ENCODE measurements at regions not wholly inside any gene's neighbourhood (a gene's known extent, or its start where the extent isn't known, plus 50 kb on each side); places are given as distances from the start of the nearest gene placed in this dataset.
"Not testable (repeated sequence)": the region's sequence is repeated elsewhere in the genome, so short reads cannot be mapped to it uniquely, and the experiment has no call there.

DNA sequence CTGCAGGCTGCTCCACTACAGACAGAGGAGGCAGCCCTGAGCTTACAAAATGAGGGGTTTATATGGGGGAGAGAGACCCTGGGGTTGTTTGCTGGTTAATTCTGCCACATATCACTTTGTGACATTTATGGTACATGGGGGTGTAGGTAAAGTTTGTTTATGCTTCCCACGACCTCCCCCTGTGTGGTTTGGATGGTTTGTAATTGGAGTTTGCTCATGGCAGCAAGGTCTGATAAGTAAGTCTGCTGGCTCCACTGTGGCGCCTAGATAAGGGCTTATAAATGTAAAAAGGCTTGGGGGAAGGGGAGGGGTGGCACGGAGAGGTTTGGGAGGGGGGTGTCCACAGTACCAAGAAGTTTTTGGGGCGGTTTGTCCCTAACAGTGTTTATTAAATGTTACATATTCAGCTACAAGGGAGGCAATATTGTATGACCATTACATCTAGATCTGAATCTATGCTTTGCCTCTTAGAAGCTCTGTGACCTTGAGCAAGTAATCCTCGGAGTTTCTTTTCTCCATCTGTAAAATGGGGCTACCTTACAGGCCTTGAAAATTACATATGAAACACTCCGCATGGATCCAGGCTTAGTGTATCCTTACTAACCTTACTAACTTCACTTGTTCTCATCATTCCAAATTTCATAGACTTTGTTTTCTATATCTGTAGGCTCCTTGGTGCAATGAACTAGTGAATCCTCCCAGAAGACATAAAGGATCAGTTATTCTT lies 204.8 kb upstream of the NOX3 start:
- Mint-ChIP-seq H3K9me3 (no peaks in the 10 kb centered on the region), H3K27ac (no peak overlapping the region), H3K4me3 (no peak overlapping the region), H3K36me3 (ENCODE audit: low read depth) (no peaks in the 10 kb centered on the region), H3K27me3 (no peaks in the 10 kb centered on the region), H3K4me1 (no peaks in the 10 kb centered on the region)
- ChIA-PET POLR2A (no interaction called here), CTCF (no interaction called here)
- DNase-seq, result no peak

DNA sequence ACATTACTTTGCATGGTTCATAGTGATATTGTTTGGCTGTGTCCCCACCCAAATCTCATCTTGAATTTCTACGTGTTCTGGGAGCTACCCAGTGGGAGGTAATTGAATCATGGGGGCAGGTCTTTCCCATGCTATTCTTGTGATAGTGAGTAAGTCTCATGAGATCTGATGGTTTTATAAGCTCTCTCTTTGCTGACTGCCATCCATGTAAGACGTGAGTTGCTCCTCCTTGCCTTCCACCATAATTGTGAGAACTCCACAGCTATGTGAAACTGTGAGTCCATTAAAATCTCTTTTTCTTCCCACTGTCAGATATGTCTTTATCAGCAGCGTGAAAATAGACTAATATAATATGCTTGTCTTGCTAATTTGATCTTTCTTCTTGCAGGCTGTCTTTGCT lies 200.4 kb upstream of the NOX3 start:
- POLR2A ChIA-PET, result no interaction called here
- Mint-ChIP-seq H3K27me3 (no peaks in the 10 kb centered on the region), H3K4me3 (no peak overlapping the region), H3K27ac (no peak overlapping the region), H3K4me1 (no peaks in the 10 kb centered on the region), H3K36me3 (ENCODE audit: low read depth) (no peaks in the 10 kb centered on the region), H3K9me3 (no peaks in the 10 kb centered on the region)
- CTCF ChIA-PET, result no interaction called here
- no peak for DNase-seq

DNA sequence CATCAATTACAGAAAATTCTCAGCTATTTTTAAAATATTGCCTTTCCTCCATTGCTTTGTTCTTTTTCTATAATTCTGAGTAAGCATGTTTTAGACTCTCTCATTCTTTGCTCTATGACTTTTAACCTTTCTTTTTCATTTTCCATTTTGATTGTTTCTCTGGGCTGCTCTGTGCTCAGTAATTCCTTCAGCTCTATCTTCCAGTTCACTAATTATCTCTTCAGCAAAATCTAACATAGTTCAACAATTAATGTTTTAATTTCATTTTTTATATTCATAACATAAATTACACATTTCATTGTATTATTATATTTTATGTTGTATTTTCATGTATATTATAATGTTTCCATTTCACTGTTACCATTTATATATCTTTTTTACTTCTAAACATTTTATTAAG lies 198.8 kb upstream of the NOX3 start:
- no peaks in the 10 kb centered on the region for H3K36me3 Mint-ChIP-seq (ENCODE audit: low read depth)
- H3K4me1 Mint-ChIP-seq, result no peaks in the 10 kb centered on the region
- H3K9me3 Mint-ChIP-seq, result no peaks in the 10 kb centered on the region
- H3K27ac Mint-ChIP-seq, result no peak overlapping the region
- no peak for DNase-seq
- POLR2A ChIA-PET, result no interaction called here
- H3K4me3 Mint-ChIP-seq, result no peak overlapping the region
- CTCF ChIA-PET, result no interaction called here
- no peaks in the 10 kb centered on the region for H3K27me3 Mint-ChIP-seq

DNA sequence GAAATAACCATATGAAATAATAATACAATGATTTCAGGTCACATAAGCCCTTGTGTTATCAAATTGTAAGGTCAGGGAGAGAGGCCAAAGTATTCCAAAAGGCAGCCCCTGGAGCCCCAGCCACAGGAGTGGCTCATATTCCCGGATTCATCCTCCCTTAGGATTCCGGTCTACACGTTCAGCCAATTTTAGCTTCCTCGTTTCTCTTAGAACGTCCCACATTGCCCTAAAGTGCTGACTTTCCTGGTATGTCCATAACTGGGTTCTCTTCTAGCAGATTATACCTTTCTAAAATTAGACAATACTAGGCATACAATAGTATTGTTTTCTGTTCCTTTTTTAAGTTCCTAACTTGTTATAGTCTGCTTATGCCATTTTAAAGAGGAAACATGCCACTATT lies 192.7 kb upstream of the NOX3 start:
- no peaks in the 10 kb centered on the region for H3K36me3 Mint-ChIP-seq (ENCODE audit: low read depth)
- CTCF ChIA-PET, result no interaction called here

DNA sequence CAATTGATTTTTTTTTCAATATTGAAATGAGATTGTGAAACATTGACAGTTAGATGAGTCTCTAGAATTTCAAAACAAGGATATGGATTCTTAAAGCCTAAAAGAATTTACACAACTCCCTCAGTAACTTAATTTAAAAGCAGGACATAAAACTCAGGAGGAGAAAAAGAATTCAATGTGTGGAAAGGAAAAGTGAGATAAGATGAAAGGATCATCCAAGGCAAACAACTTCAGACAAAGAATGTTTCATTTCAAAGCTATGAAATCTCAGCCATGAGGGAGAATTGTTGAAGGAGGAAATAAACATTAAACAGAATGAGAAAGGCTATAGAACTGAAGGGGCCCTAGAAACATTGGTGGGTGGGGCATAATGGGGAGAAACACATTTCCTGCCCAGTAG lies 191.7 kb upstream of the NOX3 start:
- ChIA-PET POLR2A (no interaction called here), CTCF (no interaction called here)
- no peak for DNase-seq
- Mint-ChIP-seq H3K4me3 (no peak overlapping the region), H3K9me3 (no peaks in the 10 kb centered on the region), H3K4me1 (no peaks in the 10 kb centered on the region), H3K36me3 (ENCODE audit: low read depth) (no peaks in the 10 kb centered on the region), H3K27ac (no peak overlapping the region), H3K27me3 (no peaks in the 10 kb centered on the region)

More for the DNA sequence above, 192.7 kb upstream of the NOX3 start:
- POLR2A ChIA-PET, result no interaction called here
- no peak overlapping the region for H3K27ac Mint-ChIP-seq
- DNase-seq, result no peak
- H3K27me3 Mint-ChIP-seq, result no peaks in the 10 kb centered on the region
- H3K4me3 Mint-ChIP-seq, result no peak overlapping the region
- H3K9me3 Mint-ChIP-seq, result no peaks in the 10 kb centered on the region
- H3K4me1 Mint-ChIP-seq, result no peaks in the 10 kb centered on the region

DNA sequence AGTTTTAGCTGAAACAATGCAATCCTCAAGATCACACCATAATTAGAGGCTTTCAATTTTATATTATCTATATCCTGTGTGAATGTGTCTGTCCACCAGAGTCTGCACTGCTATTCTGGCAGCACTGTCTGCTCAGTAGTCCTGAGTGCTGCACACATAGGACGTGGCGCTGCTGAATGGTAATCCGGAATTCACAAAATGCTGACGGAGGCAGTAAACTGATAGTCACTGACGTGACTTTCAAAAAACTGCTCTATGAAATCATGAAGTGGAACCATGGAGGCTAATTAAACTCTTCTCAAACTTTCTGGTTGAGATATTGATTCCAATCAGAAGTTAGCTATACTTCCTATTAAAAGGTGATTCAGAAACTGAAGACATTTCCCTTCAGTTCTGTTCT lies 190.8 kb upstream of the NOX3 start:
- H3K27ac Mint-ChIP-seq, result no peak overlapping the region
- H3K9me3 Mint-ChIP-seq, result no peaks in the 10 kb centered on the region
- H3K36me3 Mint-ChIP-seq (ENCODE audit: low read depth), result no peaks in the 10 kb centered on the region
- H3K27me3 Mint-ChIP-seq, result no peaks in the 10 kb centered on the region
- H3K4me1 Mint-ChIP-seq, result no peaks in the 10 kb centered on the region
- ChIA-PET CTCF (no interaction called here), POLR2A (no interaction called here)
- DNase-seq, result no peak
- H3K4me3 Mint-ChIP-seq, result no peak overlapping the region

DNA sequence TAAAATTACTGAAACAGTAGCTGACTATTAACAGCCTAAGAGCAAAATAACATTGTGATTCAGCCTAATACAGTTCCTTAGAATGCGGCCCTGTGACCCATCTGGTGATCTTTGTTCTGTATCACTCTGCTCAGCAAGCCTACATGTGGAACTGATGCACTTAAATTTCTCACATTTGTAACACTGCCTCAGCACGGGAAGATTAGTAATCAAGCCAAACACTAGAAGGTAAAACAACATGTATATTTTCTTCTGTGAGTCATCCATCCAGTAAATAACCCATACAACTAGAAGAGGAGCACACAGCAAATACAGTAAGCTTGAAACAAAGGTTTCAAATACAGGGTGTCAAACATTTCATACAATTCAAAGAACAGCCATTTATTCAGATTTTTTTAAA lies 189.7 kb upstream of the NOX3 start:
- ChIA-PET POLR2A (no interaction called here), CTCF (no interaction called here)
- Mint-ChIP-seq H3K4me3 (no peak overlapping the region), H3K4me1 (no peaks in the 10 kb centered on the region), H3K27me3 (no peaks in the 10 kb centered on the region), H3K36me3 (ENCODE audit: low read depth) (no peaks in the 10 kb centered on the region), H3K9me3 (no peaks in the 10 kb centered on the region), H3K27ac (no peak overlapping the region)
- DNase-seq, result no peak

DNA sequence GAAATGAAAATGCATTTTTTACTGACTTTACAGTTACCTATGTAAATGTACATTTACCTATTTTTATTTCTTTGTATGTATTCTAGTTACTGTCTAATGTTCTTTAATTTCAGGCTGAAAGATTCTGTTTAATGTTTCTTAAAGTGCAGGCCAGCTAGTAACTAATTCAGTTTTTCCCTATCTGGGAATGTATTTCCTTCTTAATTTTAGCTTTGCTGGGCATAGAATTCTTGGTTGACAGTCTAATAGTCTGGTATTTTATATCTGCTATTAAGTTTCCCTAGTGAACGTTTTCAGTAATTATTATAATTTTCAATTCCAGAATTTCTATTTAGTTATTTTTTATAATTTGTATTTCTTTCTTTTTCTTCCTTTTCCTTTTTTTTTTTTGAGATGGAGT lies 186.0 kb upstream of the NOX3 start:
- no peaks in the 10 kb centered on the region for H3K36me3 Mint-ChIP-seq (ENCODE audit: low read depth)
- H3K27ac Mint-ChIP-seq, result no peak overlapping the region
- ChIA-PET POLR2A (no interaction called here), CTCF (no interaction called here)
- DNase-seq, result no peak
- H3K4me1 Mint-ChIP-seq, result no peaks in the 10 kb centered on the region
- H3K4me3 Mint-ChIP-seq, result no peak overlapping the region
- H3K27me3 Mint-ChIP-seq, result no peaks in the 10 kb centered on the region
- no peaks in the 10 kb centered on the region for H3K9me3 Mint-ChIP-seq

DNA sequence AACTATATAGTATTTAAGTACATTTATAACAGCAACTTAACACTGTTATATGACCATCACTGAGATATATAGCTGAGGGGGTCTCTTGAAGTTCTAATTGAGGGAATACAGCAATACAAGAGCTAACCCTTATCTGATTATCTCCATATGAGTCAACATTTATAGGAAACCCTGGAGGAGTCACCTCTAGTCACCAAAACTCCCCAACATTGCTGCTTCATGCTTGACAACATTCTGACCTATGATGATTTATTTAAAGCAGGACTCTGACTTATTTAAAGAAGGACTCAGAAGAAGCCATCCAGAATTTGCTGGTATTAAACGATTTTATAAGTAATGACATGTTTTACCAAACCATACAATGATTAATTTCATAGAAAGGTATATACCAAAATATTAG lies 182.6 kb upstream of the NOX3 start:
- Mint-ChIP-seq H3K4me1 (no peaks in the 10 kb centered on the region), H3K4me3 (no peak overlapping the region), H3K27ac (no peak overlapping the region), H3K9me3 (no peaks in the 10 kb centered on the region), H3K36me3 (ENCODE audit: low read depth) (no peaks in the 10 kb centered on the region), H3K27me3 (no peaks in the 10 kb centered on the region)
- POLR2A ChIA-PET, result no interaction called here
- CTCF ChIA-PET, result interaction anchor here (1.0 kb wide), 1 partner anchor 308 kb away, joined by 4 read pairs; no protein-coding TSS in a partner anchor
- no peak for DNase-seq

DNA sequence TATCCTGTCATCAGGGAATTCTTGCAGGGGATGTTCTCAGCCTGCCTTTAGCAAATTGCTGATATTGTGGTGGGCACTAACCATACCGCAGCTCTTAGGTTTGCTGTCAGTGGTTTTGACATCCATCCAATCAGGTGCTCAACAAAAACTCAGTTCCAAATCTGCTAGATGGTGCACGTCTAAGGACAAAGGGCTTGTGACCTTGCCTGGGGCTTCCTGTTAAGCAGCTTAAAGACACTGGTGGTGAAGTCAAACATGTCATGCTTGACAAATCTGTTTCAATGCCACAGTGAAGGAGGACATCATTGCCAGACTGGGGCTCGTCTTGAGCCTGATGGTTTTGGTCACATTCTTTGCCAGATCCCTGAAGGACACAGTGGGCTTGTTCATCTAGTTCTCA lies 179.8 kb upstream of the NOX3 start:
- Mint-ChIP-seq H3K27me3 (no peaks in the 10 kb centered on the region), H3K36me3 (ENCODE audit: low read depth) (peaks cover 5% of the 10 kb centered on the region), H3K27ac (no peak overlapping the region), H3K9me3 (peaks cover 2% of the 10 kb centered on the region), H3K4me3 (no peak overlapping the region), H3K4me1 (no peaks in the 10 kb centered on the region)
- POLR2A ChIA-PET, result no interaction called here
- no peak for DNase-seq
- CTCF ChIA-PET, result no interaction called here

DNA sequence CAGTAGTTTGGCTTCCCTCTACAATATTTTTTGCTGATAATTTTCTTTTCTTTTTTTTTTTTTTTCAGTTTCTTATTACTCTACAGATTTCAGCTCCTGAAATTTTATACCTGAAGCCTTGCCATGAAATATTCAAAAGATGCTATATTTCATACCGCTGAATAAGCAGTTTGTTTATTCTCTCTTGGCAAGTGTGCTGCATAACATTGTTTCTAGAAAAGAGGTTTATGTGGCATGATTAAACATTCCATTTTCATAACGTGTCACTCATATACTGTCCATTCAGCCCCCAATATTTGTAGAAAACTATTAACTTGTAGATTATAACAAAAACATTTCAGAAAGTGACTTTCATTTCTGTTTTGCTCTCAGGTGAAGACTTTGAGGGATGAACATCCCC lies 174.4 kb upstream of the NOX3 start:
- no peak overlapping the region for H3K27ac Mint-ChIP-seq
- H3K36me3 Mint-ChIP-seq (ENCODE audit: low read depth), result peaks cover 7% of the 10 kb centered on the region
- peaks cover 13% of the 10 kb centered on the region for H3K4me1 Mint-ChIP-seq
- H3K4me3 Mint-ChIP-seq, result no peak overlapping the region
- ChIA-PET CTCF (no interaction called here), POLR2A (no interaction called here)
- H3K27me3 Mint-ChIP-seq, result no peaks in the 10 kb centered on the region
- peaks cover 8% of the 10 kb centered on the region for H3K9me3 Mint-ChIP-seq
- no peak for DNase-seq

DNA sequence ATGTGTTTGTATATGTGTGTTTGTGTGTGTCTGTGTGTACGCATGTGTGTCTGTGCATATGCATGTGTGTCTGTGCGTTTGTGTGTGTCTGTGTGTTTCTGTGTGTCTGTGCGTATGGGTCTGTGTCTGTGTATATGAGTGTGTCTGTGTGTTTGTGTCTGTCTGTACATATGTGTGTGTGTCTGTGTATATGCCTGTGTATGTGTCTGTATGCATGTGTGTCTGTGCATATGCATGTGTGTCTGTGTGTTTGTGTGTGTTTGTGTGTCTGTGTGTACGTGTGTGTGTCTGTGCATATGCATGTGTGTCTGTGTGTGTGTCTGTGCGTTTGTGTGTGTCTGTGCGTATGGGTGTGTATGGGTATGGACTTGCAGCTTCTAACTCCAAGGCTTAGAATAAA lies 174.0 kb upstream of the NOX3 start:
- Mint-ChIP-seq H3K27me3 (no peaks in the 10 kb centered on the region), H3K4me1 (peaks cover 13% of the 10 kb centered on the region), H3K4me3 (no peak overlapping the region), H3K36me3 (ENCODE audit: low read depth) (peaks cover 7% of the 10 kb centered on the region), H3K9me3 (peaks cover 8% of the 10 kb centered on the region), H3K27ac (no peak overlapping the region)
- DNase-seq, result no peak
- ChIA-PET CTCF (no interaction called here), POLR2A (no interaction called here)

DNA sequence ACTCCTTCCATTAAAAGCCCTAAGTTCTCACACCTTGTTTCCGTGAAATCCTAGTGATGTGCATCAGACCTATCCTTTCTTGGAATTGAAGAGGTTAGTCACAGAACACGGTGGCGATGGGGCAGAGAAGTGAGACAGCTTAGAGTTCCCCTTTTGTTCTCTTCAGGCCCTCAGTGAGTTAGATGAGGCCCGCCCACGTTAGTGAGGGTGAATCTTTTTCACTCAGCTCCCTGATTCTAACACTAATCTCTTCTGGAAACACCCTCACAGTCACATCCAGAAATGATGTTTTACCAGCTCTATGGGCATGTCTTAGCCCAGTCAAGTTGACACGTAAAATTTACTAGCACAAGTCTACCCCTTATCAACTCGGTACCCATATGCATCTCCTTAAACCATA lies 172.7 kb upstream of the NOX3 start:
- H3K27me3 Mint-ChIP-seq, result no peaks in the 10 kb centered on the region
- ChIA-PET CTCF (no interaction called here), POLR2A (no interaction called here)
- H3K9me3 Mint-ChIP-seq, result peaks cover 8% of the 10 kb centered on the region
- DNase-seq, result peak; percentile 23
- H3K27ac Mint-ChIP-seq, result peak overlapping the region; percentile 77
- peaks cover 7% of the 10 kb centered on the region for H3K36me3 Mint-ChIP-seq (ENCODE audit: low read depth)
- H3K4me1 Mint-ChIP-seq, result peaks cover 13% of the 10 kb centered on the region
- H3K4me3 Mint-ChIP-seq, result no peak overlapping the region

DNA sequence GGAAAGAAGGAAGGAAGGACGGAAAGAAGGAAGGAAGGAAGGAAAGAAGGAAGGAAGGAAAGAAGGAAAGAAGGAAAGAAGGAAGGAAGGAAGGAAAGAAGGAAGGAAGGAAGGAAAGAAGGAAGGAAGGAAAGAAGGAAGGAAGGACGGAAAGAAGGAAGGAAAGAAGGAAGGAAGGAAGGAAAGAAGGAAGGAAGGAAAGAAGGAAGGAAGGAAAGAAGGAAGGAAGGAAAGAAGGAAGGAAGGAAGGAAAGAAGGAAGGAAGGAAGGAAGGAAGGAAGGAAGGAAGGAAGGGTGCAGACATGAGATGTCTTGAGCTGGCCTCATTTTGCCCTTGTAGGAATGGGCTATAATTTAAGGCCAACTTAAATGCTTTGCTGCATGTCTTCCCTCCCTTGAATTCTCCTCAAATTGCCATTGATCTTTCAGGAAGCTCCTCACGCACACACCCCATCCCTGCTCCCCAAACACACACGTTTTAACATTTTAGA lies 172.1 kb upstream of the NOX3 start:
- CTCF ChIA-PET; DNase-seq; H3K27me3 Mint-ChIP-seq; H3K36me3 Mint-ChIP-seq (ENCODE audit: low read depth); POLR2A ChIA-PET; H3K9me3 Mint-ChIP-seq: not testable (repeated sequence)
- Mint-ChIP-seq H3K4me1 (peaks cover 13% of the 10 kb centered on the region), H3K4me3 (peak overlapping the region; percentile 14), H3K27ac (peak overlapping the region; percentile 77)

Measured in activated CD4-positive, alpha-beta memory T cell treated with anti-CD3 and anti-CD28 coated beads, Interleukin-2, amount 10 ng/mL, durations not matched to agents 7 days and 5 days (primary cell).